Coronary artery (tissue), 2 donors: ENCODE measurements at regions not wholly inside any gene's neighbourhood (a gene's known extent, or its start where the extent isn't known, plus 50 kb on each side); places are given as distances from the start of the nearest gene placed in this dataset.
A peak's percentile ranks its signal among the peaks of the same experiment; 100 is the strongest.

ENCODE experiments used
- DNase-seq: peaks from one replicate; pipeline ENCODE4 v3.0.0-alpha.2; 2017; ENCODE audit warnings: low spot score
- H3K27ac ChIP-seq, 2 donors: fragments of 200-600 bp; sonication (generic); one replicate each; pipeline ENCODE4 v1.5.1; 2016 to 2019
- H3K4me3 ChIP-seq: fragments of 200-600 bp; sonication (generic); 2 replicates; pipeline ENCODE4 v1.5.1; 2016; ENCODE audit warnings: mild to moderate bottlenecking, moderate library complexity
- TF ChIP-seq, protein P1 (sequence below): fragments of 200-600 bp; sonication (generic); IDR thresholded peaks from one replicate; pipeline ENCODE4 v1.5.1; 2019; ENCODE audit warnings: antibody characterized with exemption

DNA sequence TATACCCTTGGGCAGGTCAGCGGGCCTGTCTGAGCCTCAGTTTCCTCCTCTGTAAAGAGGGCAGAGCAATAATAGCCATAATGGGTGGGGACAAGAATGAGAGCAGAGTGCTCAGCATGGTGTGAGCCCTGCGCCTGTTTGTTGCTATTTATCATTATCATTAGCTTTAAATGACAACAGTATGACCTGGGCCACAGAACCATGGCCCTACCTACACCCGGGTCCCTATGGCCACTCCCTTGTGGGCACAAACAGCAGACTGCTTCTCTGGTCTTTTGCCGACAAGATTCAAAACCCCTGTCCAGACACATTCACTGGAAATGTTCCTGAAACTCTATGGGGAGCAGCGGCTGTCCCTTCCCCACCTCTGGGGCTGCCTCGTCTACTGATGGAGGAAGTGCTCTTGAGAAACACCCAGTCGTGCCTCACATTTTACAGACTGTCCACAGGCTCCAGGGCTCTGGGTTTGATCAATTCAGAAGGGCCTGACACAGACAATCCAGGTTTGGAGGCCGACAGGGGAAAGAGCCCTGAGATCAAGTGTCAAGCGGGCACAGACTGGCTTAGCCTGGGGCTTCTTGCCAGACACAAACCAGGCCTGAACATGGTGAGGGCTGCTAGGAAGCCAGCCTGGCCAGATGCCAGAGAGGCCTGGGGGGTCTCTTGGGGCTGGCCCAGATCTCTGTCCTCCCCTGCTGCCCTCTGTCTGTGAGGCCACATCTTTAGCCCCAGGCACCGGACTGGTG, 112.5 kb upstream of the CD82 start:
- no peak overlapping the region for H3K27ac ChIP-seq
- peak; percentile 72 for DNase-seq
- H3K4me3 ChIP-seq, result no peak overlapping the region
- TF ChIP-seq, protein P1, sequence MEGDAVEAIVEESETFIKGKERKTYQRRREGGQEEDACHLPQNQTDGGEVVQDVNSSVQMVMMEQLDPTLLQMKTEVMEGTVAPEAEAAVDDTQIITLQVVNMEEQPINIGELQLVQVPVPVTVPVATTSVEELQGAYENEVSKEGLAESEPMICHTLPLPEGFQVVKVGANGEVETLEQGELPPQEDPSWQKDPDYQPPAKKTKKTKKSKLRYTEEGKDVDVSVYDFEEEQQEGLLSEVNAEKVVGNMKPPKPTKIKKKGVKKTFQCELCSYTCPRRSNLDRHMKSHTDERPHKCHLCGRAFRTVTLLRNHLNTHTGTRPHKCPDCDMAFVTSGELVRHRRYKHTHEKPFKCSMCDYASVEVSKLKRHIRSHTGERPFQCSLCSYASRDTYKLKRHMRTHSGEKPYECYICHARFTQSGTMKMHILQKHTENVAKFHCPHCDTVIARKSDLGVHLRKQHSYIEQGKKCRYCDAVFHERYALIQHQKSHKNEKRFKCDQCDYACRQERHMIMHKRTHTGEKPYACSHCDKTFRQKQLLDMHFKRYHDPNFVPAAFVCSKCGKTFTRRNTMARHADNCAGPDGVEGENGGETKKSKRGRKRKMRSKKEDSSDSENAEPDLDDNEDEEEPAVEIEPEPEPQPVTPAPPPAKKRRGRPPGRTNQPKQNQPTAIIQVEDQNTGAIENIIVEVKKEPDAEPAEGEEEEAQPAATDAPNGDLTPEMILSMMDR, result no peak

DNA sequence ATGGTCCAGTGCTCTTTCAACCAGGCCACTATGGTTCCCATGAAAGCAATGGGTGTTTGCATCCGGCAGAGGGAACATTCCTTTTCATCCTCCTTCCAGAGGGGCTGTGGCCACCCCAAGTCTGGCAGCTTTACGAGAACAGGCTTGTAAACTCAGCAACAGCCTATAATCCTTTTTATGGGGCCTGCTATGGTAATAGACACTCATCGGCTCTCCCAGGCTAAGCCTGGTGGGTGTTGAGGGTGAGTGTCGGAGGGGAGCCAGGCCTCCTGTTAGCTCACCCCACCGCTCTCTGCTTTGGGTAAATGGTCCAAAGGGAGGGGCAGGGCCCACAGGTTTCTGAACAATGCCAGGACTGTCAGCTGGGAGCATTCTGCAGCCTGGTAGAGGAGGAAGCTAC, 111.6 kb upstream of the CD82 start:
- TF ChIP-seq, protein P1, result no peak
- peak; percentile 29 for DNase-seq
- Histone ChIP-seq H3K4me3 (no peak overlapping the region), H3K27ac (no peak overlapping the region)

DNA sequence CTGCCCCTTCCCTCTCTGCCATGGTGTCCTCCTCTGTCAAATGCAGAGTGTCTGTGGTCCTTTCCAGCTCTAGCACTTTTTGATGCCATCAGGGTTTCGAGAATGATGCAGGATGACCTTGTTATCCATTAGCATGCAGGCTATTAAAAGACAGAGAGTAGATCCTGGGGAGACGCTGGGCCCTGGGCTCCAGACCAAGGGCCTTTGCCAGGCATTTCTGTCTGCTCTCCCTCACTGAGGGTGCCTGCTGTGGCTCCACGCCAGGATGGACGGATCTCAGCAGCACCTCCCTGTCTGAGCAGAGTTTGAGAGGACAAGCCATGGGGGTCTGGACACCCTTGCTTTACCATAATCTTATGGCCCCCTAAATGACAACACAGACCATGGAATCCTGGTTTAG, 110.8 kb upstream of the CD82 start:
- Histone ChIP-seq H3K27ac (no peak overlapping the region), H3K4me3 (no peak overlapping the region)
- DNase-seq, result peak; percentile 28
- TF ChIP-seq, protein P1, result no peak

DNA sequence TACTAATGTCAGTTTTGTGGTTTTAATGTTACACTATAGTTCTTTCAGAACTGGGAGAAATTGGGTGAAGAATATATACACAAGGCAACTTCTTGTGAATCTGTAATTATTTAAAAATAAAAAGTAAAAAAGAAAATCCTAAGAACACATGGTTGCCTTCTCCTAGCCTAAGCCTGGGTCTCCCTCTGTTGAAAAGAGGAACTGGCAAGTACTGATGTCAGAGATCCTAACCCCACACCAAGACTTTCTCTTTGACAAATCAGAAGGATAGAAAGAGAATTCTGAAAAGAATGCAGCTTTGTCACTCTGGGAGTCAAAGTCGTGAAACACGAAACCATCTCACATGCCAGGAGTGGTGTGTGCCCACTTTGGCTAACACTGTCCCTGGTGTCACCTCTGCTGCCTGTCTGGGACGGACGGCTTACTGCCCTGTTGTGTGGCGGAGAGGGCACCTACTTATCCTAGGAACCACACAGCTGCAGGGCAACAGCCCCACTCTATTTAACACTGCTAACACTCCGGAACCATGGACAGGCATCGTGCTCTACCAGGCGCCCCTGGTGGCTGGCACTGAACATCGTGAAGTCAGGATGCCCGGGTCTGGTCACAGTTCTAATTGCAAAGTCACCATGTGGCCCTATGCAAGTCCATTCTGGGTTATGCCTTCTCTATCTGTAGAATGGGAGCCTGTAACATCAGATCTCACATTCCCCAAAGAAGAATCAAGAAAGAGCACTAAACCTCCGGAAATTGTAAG, 108.7 kb upstream of the CD82 start:
- no peak overlapping the region for H3K27ac ChIP-seq
- TF ChIP-seq, protein P1, result no peak
- peak; percentile 24 for DNase-seq
- H3K4me3 ChIP-seq, result no peak overlapping the region

DNA sequence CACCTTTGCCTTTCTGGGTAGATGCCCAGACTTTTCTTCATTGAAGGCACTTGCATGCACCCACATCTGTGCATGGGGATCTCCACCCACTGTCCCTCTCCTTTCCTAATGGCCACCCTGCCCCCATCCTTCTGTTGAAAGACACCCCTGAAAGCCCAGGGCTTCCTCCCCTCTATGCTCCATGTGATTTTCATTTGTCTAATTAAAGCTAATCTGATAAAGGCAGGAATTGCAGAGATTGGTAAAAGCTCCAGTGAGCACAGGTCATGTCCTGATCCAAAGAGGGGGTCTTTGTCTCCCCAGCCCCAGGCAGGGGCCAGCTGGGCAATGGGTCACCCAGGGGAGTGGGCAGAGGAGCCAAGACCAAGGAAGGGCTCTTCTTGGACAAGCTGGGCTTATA, 107.6 kb upstream of the CD82 start:
- H3K27ac ChIP-seq, result no peak overlapping the region
- TF ChIP-seq, protein P1, result no peak
- H3K4me3 ChIP-seq, result no peak overlapping the region
- peak; percentile 28 for DNase-seq

DNA sequence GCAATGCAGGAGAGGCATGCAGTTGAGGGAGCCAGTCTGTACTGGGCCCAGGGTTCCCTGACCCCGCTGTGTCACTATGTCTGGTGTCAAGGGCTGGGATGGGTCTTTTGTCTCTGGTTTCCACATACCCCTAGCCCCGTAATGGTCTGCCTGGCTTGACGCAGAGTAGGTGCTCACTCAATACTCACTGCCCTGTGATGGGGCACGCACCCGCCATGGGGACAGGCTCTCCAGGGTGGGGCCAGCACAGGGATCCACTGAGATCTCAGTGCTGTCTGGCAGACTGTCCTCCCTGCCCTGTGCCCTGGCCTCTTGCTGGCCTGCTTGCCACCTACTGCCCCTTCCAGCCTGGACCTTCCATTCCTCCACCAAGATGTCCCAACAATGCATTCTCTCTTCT, 101.7 kb upstream of the CD82 start:
- DNase-seq, result peak; percentile 28
- TF ChIP-seq, protein P1, result no peak
- Histone ChIP-seq H3K4me3 (no peak overlapping the region), H3K27ac (no peak overlapping the region)

DNA sequence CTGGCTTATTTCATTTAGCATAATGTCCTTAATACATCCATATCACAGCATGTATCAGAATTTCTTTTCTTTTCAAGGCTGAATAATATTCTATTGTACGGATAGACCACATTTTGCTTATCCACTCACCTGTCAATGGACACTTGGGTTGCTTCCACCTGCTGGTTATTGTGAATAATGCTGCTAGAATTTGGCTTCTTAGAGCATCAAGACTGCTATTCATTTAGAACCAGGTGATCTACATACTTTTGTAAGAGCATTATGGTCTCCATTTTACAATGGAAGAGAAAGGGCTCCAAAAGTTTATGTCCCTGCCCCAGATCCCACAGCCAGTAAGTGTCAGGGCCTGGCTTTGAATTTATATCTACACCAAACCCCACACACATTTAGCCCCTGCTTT, 100.7 kb upstream of the CD82 start:
- H3K27ac ChIP-seq, result no peak overlapping the region
- TF ChIP-seq, protein P1, result no peak
- DNase-seq, result no peak
- H3K4me3 ChIP-seq, result no peak overlapping the region
